ENCODE measurements at regions not wholly inside any gene's neighbourhood (a gene's known extent, or its start where the extent isn't known, plus 50 kb on each side); places are given as distances from the start of the nearest gene placed in this dataset.
"Not testable (repeated sequence)": the region's sequence is repeated elsewhere in the genome, so short reads cannot be mapped to it uniquely, and the experiment has no call there.

DNA sequence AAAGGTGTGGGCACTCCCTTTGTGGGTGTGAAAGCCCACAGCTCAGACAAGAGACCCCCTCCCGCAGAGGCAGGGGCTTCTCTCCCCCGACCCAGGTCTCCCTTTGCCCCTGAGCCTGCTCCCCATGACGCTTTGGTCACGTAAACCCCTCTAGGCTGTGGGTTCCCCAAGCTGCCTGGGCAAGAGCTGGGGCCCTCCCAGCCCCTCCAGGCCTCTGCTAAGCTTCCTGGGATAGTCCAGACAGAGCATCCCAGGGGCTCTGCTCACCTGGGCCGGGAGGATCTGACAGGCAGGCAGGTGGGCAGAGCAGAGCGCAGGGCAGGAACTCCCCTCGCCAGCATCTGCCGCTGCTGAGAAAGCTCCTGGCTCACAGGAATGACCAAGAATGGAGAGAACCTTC lies 177.3 kb downstream of the BANP start:
- Histone ChIP-seq H3K36me3 (ENCODE audit: low read depth) (no peaks in the 10 kb centered on the region), H3K4me3 (no peak overlapping the region), H3K9me3 (no peaks in the 10 kb centered on the region), H3K4me1 (ENCODE audit: low read depth) (no peaks in the 10 kb centered on the region)
- intact Hi-C loops (cut with DNase I, micrococcal nuclease) = no loop called here
- no peak for ATAC-seq
- peak in 1 of 3 donors; percentile 9 for DNase-seq
- TF ChIP-seq, protein P1, sequence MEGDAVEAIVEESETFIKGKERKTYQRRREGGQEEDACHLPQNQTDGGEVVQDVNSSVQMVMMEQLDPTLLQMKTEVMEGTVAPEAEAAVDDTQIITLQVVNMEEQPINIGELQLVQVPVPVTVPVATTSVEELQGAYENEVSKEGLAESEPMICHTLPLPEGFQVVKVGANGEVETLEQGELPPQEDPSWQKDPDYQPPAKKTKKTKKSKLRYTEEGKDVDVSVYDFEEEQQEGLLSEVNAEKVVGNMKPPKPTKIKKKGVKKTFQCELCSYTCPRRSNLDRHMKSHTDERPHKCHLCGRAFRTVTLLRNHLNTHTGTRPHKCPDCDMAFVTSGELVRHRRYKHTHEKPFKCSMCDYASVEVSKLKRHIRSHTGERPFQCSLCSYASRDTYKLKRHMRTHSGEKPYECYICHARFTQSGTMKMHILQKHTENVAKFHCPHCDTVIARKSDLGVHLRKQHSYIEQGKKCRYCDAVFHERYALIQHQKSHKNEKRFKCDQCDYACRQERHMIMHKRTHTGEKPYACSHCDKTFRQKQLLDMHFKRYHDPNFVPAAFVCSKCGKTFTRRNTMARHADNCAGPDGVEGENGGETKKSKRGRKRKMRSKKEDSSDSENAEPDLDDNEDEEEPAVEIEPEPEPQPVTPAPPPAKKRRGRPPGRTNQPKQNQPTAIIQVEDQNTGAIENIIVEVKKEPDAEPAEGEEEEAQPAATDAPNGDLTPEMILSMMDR (IDR thresholded peaks at IDR 0.05) = no peak

DNA sequence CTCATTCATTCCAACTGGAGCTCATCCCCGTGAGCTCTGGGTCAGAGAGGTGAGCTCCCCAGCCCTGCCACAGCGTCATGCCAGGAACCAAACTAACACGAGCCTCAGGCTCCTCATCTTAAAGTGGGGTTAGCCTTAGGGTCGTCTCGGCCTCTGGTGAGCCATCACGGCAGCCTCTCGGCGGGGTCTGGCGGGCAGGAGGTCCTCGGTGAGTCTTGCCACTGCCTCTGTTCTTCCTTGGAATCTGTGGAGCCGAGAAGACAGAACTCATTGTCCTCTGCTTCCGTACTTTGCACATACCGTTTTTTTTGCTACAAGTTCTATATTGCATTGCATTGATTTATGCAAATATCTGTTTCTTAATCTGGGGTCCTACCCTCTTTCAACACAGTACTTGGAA lies 177.9 kb downstream of the BANP start:
- H3K36me3 ChIP-seq (ENCODE audit: low read depth); H3K4me3 ChIP-seq; intact Hi-C loops (cut with DNase I, micrococcal nuclease); H3K4me1 ChIP-seq (ENCODE audit: low read depth); ATAC-seq; H3K9me3 ChIP-seq: not testable (repeated sequence)
- peak in 1 of 3 donors; percentile 7 for DNase-seq

DNA sequence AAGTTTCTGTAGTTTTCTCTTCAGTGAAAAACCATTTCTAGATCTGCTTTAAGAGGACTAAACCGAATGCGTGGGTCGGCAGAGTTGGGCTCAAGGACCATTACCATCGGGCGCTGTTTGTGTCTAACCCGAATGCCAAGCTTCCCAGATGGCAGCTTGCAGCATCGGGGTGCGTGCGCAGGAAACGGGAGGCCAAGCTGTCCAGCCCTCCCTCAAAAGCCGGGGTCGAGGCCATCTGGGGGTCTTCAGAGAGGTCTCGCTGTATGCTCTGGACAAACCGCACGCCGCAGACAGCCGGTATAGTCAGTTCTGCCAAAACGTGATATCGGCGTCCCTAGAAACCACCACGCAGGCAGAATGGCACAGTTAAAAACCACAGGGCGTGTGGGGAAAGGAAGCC lies 178.8 kb downstream of the BANP start:
- intact Hi-C loops (cut with DNase I, micrococcal nuclease) = no loop called here
- Histone ChIP-seq H3K36me3 (ENCODE audit: low read depth) (no peaks in the 10 kb centered on the region), H3K9me3 (no peaks in the 10 kb centered on the region), H3K4me3 (no peak overlapping the region), H3K4me1 (ENCODE audit: low read depth) (no peaks in the 10 kb centered on the region)
- no peak for ATAC-seq
- TF ChIP-seq, protein P1 (IDR thresholded peaks at IDR 0.05) = no peak
- DNase-seq = peak in 1 of 3 donors; percentile 40

DNA sequence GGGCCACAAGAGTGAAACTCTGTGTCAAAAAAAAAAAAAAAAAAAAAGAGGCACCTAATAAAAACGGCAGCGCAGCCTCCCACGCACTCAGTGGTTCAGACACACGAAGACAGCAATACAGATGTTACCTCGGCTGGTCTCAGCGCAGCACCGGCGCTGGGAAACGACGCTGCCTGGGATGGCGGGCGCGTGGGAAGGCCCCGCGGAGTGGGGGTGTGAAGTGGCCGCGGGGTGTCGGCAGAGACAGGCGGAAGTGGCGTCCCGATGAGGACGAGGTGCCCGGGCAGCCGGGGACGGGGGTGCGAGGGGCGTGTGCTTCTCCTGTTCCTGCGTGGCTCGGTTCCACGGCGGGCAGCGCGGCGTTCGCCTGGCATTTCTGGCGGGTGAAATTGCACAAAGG lies 179.4 kb downstream of the BANP start:
- Histone ChIP-seq H3K9me3 (no peaks in the 10 kb centered on the region), H3K4me3 (no peak overlapping the region), H3K4me1 (ENCODE audit: low read depth) (no peaks in the 10 kb centered on the region), H3K36me3 (ENCODE audit: low read depth) (no peaks in the 10 kb centered on the region)
- TF ChIP-seq, protein P1 (IDR thresholded peaks at IDR 0.05) = no peak
- intact Hi-C loops (cut with DNase I, micrococcal nuclease) = no loop called here
- DNase-seq (peak in 1 of 3 donors; percentile 37), ATAC-seq (no peak)

DNA sequence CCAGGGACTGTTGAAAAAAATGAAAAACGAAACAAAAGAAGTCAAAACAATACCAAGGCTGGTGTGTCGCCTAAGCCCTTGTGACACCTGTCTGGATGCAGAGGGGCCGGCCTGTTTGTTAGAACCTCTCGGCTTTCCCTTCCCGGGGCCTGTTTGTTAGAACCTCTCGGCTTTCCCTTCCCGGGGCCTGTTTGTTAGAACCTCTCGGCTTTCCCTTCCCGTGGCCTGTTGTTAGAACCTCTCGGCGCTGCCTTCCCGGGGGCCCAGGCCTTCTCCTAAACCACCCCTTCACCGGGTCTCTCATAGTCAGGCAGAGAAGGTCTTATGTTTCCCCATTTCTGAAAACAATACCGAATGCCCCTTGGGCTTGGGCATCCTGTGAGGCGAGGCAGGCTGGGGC lies 180.0 kb downstream of the BANP start:
- H3K9me3 ChIP-seq = no peaks in the 10 kb centered on the region
- DNase-seq (peak in 1 of 3 donors; percentile 19), ATAC-seq (no peak)
- intact Hi-C loops (cut with DNase I, micrococcal nuclease) = no loop called here
- H3K36me3 ChIP-seq (ENCODE audit: low read depth) = no peaks in the 10 kb centered on the region
- no peak overlapping the region for H3K4me3 ChIP-seq
- H3K4me1 ChIP-seq (ENCODE audit: low read depth) = no peaks in the 10 kb centered on the region
- TF ChIP-seq, protein P1 (IDR thresholded peaks at IDR 0.05) = no peak

DNA sequence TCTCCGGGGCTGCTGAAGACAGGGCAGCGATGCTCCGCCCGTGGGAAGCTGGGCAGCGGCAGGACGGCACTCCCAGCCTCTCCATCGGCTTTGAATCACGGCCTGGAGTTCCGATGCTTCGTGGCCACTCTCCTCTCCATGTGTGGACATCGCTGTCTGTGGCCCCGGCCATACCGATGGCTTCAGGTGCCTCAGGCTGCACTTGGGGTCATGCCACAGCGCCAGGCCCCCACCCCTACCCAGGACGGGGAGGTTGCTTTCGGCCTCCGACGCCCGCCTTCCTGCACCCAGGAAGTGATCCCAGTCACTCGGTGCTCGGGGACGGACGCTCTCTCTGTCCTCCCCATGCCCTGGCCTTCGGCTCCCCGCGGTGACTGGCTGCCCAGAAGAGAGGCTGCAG lies 180.7 kb downstream of the BANP start:
- Histone ChIP-seq H3K9me3 (no peaks in the 10 kb centered on the region), H3K4me3 (no peak overlapping the region), H3K4me1 (ENCODE audit: low read depth) (no peaks in the 10 kb centered on the region), H3K36me3 (ENCODE audit: low read depth) (no peaks in the 10 kb centered on the region)
- intact Hi-C loops (cut with DNase I, micrococcal nuclease) = no loop called here
- TF ChIP-seq, protein P1 (IDR thresholded peaks at IDR 0.05) = no peak
- peak in 1 of 3 donors; percentile 34 for DNase-seq
- ATAC-seq = no peak
